Colonic mucosa (tissue), 4 donors: ENCODE measurements at regions not wholly inside any gene's neighbourhood (a gene's known extent, or its start where the extent isn't known, plus 50 kb on each side); places are given as distances from the start of the nearest gene placed in this dataset.

Experiments
- DNase-seq: peaks from one replicate; pipeline ENCODE4 v3.0.0-alpha.2; 2020
- H3K27ac ChIP-seq: fragments of 200-600 bp; one replicate; pipeline ENCODE4 v1.8.0; 2021
- H3K27me3 ChIP-seq: fragments of 200-600 bp; one replicate; pipeline ENCODE4 v1.8.0; 2021
- H3K36me3 ChIP-seq: fragments of 200-600 bp; one replicate; pipeline ENCODE4 v1.8.0; 2021
- H3K4me1 ChIP-seq: fragments of 200-600 bp; one replicate; pipeline ENCODE4 v1.8.0; 2021; ENCODE audit warnings: mild to moderate bottlenecking
- H3K4me3 ChIP-seq: fragments of 200-600 bp; one replicate; pipeline ENCODE4 v1.8.0; 2021
- H3K9ac ChIP-seq, 2 donors: one replicate each; pipeline ENCODE4 v1.7.0; 2013; ENCODE audit warnings: control low read depth in 2 of 2, low read depth in 2 of 2, low read length in 2 of 2
- H3K9me3 ChIP-seq: fragments of 200-600 bp; one replicate; pipeline ENCODE4 v1.8.0; 2021
- intact Hi-C: fragments of 100-400 bp; cut with DNase I; formaldehyde crosslinking; loops from one replicate; pipeline ENCODE4 v1.14.1; 2022
- TF ChIP-seq, protein P1 (sequence below): fragments of 200-600 bp; IDR thresholded peaks from one replicate; pipeline ENCODE4 v1.8.0; 2022; ENCODE audit warnings: antibody characterized with exemption, mild to moderate bottlenecking
- donor health status: healthy.
- donor health status: DM: no; HTN: no; CAD: no.
- donor health status: DM: no; HTN: no; CAD: no.

DNA sequence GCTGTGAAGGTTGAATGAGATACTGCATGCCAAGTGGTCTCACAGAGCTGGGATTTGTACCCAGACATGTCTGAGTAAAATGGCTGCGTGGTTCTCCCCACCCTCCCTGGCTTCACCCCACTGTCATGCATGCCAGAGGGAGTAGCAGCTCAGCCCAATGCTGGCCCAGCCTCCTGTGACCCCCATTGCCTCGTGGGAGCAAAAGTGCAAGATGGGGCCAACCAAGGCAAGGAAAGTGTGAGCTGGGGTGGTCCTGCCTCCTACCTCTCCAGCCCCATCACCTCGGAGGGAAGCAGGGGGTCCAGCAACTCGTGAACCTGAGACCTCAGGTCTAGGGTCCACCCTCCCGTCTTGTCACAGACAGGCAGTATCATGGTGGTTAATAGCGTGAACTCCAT is 209.8 kb upstream of the GRIK3 start:
- Histone ChIP-seq H3K27me3 (no peaks in the 10 kb centered on the region), H3K36me3 (no peaks in the 10 kb centered on the region), H3K9ac (no peak overlapping the region), H3K4me1 (no peaks in the 10 kb centered on the region), H3K9me3 (no peaks in the 10 kb centered on the region), H3K27ac (no peak overlapping the region), H3K4me3 (no peak overlapping the region)
- DNase-seq: no peak
- TF ChIP-seq, protein P1, sequence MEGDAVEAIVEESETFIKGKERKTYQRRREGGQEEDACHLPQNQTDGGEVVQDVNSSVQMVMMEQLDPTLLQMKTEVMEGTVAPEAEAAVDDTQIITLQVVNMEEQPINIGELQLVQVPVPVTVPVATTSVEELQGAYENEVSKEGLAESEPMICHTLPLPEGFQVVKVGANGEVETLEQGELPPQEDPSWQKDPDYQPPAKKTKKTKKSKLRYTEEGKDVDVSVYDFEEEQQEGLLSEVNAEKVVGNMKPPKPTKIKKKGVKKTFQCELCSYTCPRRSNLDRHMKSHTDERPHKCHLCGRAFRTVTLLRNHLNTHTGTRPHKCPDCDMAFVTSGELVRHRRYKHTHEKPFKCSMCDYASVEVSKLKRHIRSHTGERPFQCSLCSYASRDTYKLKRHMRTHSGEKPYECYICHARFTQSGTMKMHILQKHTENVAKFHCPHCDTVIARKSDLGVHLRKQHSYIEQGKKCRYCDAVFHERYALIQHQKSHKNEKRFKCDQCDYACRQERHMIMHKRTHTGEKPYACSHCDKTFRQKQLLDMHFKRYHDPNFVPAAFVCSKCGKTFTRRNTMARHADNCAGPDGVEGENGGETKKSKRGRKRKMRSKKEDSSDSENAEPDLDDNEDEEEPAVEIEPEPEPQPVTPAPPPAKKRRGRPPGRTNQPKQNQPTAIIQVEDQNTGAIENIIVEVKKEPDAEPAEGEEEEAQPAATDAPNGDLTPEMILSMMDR: no peak
- intact Hi-C loops: no loop called here

DNA sequence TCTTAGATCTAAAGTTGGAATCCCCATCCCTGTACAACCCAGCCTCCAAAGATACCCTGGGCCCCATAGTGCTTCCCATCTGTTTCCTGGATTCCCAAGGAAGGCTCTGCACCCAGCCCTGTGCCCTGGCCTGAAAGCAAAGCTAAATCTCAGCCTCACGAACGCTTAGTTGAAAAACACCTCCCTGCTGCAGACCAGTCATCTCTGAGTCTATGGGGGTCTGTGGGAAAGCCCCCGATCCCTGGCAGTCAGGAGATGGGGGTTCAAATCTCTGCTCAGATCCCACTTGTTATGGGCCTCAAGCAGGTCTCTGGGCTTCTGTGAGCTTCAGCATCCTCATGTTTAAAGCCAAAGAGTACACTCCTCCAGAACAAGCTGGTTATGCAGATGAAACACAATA is 210.5 kb upstream of the GRIK3 start:
- no peaks in the 10 kb centered on the region for H3K36me3 ChIP-seq
- H3K9me3 ChIP-seq: no peaks in the 10 kb centered on the region
- DNase-seq: no peak
- H3K4me1 ChIP-seq: no peaks in the 10 kb centered on the region
- H3K27me3 ChIP-seq: no peaks in the 10 kb centered on the region
- no peak overlapping the region for H3K27ac ChIP-seq
- no peak overlapping the region for H3K9ac ChIP-seq
- intact Hi-C loops: no loop called here
- no peak overlapping the region for H3K4me3 ChIP-seq
- TF ChIP-seq, protein P1: no peak

- Histone ChIP-seq H3K27me3 (no peaks in the 10 kb centered on the region), H3K4me1 (no peaks in the 10 kb centered on the region), H3K9ac (no peak overlapping the region), H3K36me3 (no peaks in the 10 kb centered on the region), H3K9me3 (no peaks in the 10 kb centered on the region), H3K27ac (no peak overlapping the region), H3K4me3 (no peak overlapping the region)
- intact Hi-C loops: no loop called here
- no peak for DNase-seq
- TF ChIP-seq, protein P1: no peak
Measured at GRCh38 chr1:37246631-37247030, 212.3 kb upstream of the GRIK3 start.

DNA sequence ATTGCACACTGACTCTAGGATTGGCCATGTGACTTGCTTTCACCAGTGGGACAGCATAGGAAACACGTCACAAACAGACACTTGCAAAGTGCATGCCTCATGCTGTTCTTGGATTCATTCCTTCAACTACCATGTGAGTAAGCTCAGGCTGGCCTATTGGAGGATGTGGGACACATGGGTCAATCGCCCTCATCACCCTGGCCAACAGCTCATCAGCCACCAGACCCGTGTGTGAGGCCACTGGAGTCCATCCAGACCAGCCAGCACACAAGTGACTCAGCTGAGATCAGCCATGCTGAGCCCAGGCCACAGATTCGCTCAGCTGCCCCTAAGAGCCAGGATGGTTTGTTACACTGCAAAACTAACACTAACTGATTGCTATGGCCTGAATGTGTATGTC is 216.1 kb upstream of the GRIK3 start:
- H3K27ac ChIP-seq: no peak overlapping the region
- no peak overlapping the region for H3K4me3 ChIP-seq
- H3K9ac ChIP-seq: no peak overlapping the region
- DNase-seq: no peak
- no peaks in the 10 kb centered on the region for H3K9me3 ChIP-seq
- TF ChIP-seq, protein P1: no peak
- no peaks in the 10 kb centered on the region for H3K36me3 ChIP-seq
- intact Hi-C loops: no loop called here
- H3K4me1 ChIP-seq: no peaks in the 10 kb centered on the region
- H3K27me3 ChIP-seq: no peaks in the 10 kb centered on the region

DNA sequence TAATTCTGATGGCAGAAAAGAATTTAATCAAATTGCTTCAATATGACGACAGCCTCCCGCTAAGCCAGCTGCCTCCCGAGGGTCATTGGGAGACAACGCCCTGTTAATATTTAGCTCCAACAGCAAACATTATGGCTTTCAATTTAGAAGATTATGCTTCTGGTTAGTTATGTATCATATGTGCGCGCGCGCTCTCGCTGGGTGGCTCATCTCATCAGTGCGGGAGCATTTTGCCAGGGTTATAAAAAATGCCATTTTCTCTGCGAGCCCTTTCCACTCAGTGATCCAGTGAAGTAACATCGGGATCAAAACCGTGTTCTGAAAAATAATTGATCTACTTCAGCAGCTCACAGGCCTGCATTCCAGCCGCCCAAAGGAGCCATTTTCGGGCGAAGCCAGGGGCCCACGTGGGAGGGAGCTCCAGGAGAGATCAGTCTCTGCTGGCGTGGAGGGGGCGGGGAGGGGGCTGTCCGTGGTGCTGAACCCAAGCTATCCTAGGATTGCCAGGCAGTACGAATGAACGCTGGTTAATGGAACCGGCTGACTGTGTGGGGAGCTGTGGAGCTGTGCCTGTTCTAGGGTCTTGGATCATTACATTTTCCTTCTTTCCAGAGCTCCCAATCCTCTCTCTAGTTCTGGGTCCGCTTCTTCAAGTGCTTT is 219.1 kb upstream of the ZC3H12A start:
- Histone ChIP-seq H3K4me3 (no peak overlapping the region), H3K9me3 (no peaks in the 10 kb centered on the region), H3K36me3 (no peaks in the 10 kb centered on the region), H3K4me1 (no peaks in the 10 kb centered on the region), H3K27ac (no peak overlapping the region), H3K27me3 (no peaks in the 10 kb centered on the region), H3K9ac (no peak overlapping the region)
- no peak for DNase-seq
- TF ChIP-seq, protein P1: no peak
- intact Hi-C loops: no loop called here
